ENCODE measurements at regions not wholly inside any gene's neighbourhood (a gene's known extent, or its start where the extent isn't known, plus 50 kb on each side); places are given as distances from the start of the nearest gene placed in this dataset.

- no peaks in the 10 kb centered on the region for H3K27me3 ChIP-seq (ENCODE audit: insufficient read depth, low read depth, low read length)
- H3K27ac ChIP-seq (ENCODE audit: low read length): no peak overlapping the region
- H2AFZ ChIP-seq (ENCODE audit: low read depth, low read length): no peak overlapping the region
- no peak overlapping the region for H3K9ac ChIP-seq (ENCODE audit: low read length)
- H3K4me2 ChIP-seq (ENCODE audit: low read length): no peak overlapping the region
- H3K36me3 ChIP-seq (ENCODE audit: insufficient read depth, low read length): no peaks in the 10 kb centered on the region
- TF ChIP-seq REST (IDR thresholded peaks at IDR 0.05; ENCODE audit: borderline replicate concordance) (no peak), SMC3 (conservative IDR thresholded peaks at IDR 0.05; ENCODE audit: poor library complexity) (no peak), POLR2AphosphoS5 (IDR thresholded peaks at IDR 0.05) (no peak), MXI1 (conservative IDR thresholded peaks at IDR 0.05; ENCODE audit: poor library complexity, severe bottlenecking) (no peak), TAF1 (IDR thresholded peaks at IDR 0.05; ENCODE audit: low read depth) (no peak), RAD21 (conservative IDR thresholded peaks at IDR 0.05) (no peak)
- H3F3A ChIP-seq (ENCODE audit: insufficient read depth, low read length, poor library complexity, severe bottlenecking): no peaks in the 10 kb centered on the region
- H4K20me1 ChIP-seq (ENCODE audit: insufficient read depth): no peaks in the 10 kb centered on the region
- no peaks in the 10 kb centered on the region for H3K79me2 ChIP-seq (replicated peaks; ENCODE audit: insufficient read depth, low read length)
- no peak overlapping the region for H3K4me3 ChIP-seq (ENCODE audit: low read length)
- H3K9me3 ChIP-seq (ENCODE audit: low read length): no peaks in the 10 kb centered on the region
- no peaks in the 10 kb centered on the region for H3K9me2 ChIP-seq (ENCODE audit: insufficient read depth, low read length)
Observed at GRCh38 chr18:78664848-78665247, 314.8 kb upstream of the SALL3 start.

DNA sequence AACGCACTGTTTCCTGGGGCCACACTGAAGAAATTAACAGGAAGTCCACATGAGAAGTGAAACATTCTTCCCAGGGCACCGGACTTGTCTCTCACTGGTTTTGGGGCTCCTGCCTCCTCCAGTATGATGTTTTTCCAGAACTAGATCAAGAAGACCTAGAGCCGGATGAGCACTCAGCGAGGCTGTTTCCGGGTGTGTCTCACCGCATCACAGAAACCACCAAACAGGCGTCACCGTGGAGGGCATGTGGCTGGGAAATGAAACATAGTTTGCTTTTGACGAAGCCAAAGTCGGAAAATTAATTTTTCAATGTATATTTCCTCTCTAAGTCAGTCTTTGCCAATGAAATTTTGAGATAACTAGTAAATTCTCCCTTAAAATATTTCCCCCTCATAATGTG, 314.0 kb upstream of the SALL3 start:
- no peak overlapping the region for H3K9ac ChIP-seq (ENCODE audit: low read length)
- H3K79me2 ChIP-seq (replicated peaks; ENCODE audit: insufficient read depth, low read length): no peaks in the 10 kb centered on the region
- no peaks in the 10 kb centered on the region for H3K36me3 ChIP-seq (ENCODE audit: insufficient read depth, low read length)
- H3K4me3 ChIP-seq (ENCODE audit: low read length): no peak overlapping the region
- H3F3A ChIP-seq (ENCODE audit: insufficient read depth, low read length, poor library complexity, severe bottlenecking): no peaks in the 10 kb centered on the region
- H3K27me3 ChIP-seq (ENCODE audit: insufficient read depth, low read depth, low read length): no peaks in the 10 kb centered on the region
- no peak for TF ChIP-seq EP300 (conservative IDR thresholded peaks at IDR 0.05; ENCODE audit: poor library complexity, severe bottlenecking)
- TF ChIP-seq REST (IDR thresholded peaks at IDR 0.05; ENCODE audit: borderline replicate concordance): no peak
- no peak for TF ChIP-seq CTCF (IDR thresholded peaks at IDR 0.05; ENCODE audit: poor library complexity, severe bottlenecking)
- no peak for TF ChIP-seq POLR2AphosphoS5 (IDR thresholded peaks at IDR 0.05)
- H3K9me2 ChIP-seq (ENCODE audit: insufficient read depth, low read length): no peaks in the 10 kb centered on the region
- H4K20me1 ChIP-seq (ENCODE audit: insufficient read depth): no peaks in the 10 kb centered on the region
- no peak overlapping the region for H3K27ac ChIP-seq (ENCODE audit: low read length)
- no peak overlapping the region for H2AFZ ChIP-seq (ENCODE audit: low read depth, low read length)
- no peaks in the 10 kb centered on the region for H3K9me3 ChIP-seq (ENCODE audit: low read length)
- H3K4me2 ChIP-seq (ENCODE audit: low read length): no peak overlapping the region
